IMR-90 (cell line): ENCODE measurements at regions not wholly inside any gene's neighbourhood (a gene's known extent, or its start where the extent isn't known, plus 50 kb on each side); places are given as distances from the start of the nearest gene placed in this dataset.

ENCODE experiments used
- ATAC-seq: fragments of 200-7000 bp; cut with Tn5 transposase; 2 replicates; pipeline ENCODE4 v1.9.1; 2020; ENCODE audit warnings: low read depth, mild to moderate bottlenecking, moderate library complexity
- BruUV-seq: library from RNA; stranded (reverse); fragments of 400-500 nt; replicated peaks from 2 replicates; lab custom pipeline; 2021; lab: Mats Ljungman, UMichigan
- CTCF ChIA-PET: fragments of 300-600 bp; formaldehyde crosslinking; extraction: SDS; loops from one replicate; lab custom pipeline; 2021; ENCODE audit warnings: antibody characterized with exemption; lab: Yijun Ruan, JAX
- POLR2A ChIA-PET: fragments of 300-600 bp; sonication (Branson Sonifier 250); formaldehyde crosslinking; loops from one replicate; lab custom pipeline; 2022; ENCODE audit warnings: antibody characterized with exemption; ENCODE audit not compliant: unreplicated experiment; lab: Charles Lee
- DNase-seq: peaks from one replicate; pipeline ENCODE4 v3.0.0; 2013
- H2AFZ ChIP-seq: replicated peaks from 2 replicates; pipeline ENCODE3; 2013; ENCODE audit warnings: low read length, mild to moderate bottlenecking; ENCODE audit not compliant: poor library complexity
- H2AK5ac ChIP-seq: 2 replicates; pipeline ENCODE4 v1.6.1; 2013; ENCODE audit warnings: low read depth, low read length, inconsistent platforms
- H2AK9ac ChIP-seq: replicated peaks from 2 replicates; pipeline ENCODE3; 2013; ENCODE audit warnings: mild to moderate bottlenecking, low read depth, low read length, moderate library complexity; ENCODE audit not compliant: poor library complexity
- H2BK120ac ChIP-seq: 2 replicates; pipeline ENCODE4 v1.6.1; 2013; ENCODE audit warnings: low read depth, low read length, inconsistent platforms
- H2BK15ac ChIP-seq: 3 replicates; pipeline ENCODE4 v1.6.1; 2013; ENCODE audit warnings: low read depth, low read length, inconsistent platforms
- H2BK20ac ChIP-seq: 2 replicates; pipeline ENCODE4 v1.6.1; 2013; ENCODE audit warnings: low read depth, mild to moderate bottlenecking, inconsistent platforms, low read length, moderate library complexity
- H2BK5ac ChIP-seq: 2 replicates; pipeline ENCODE4 v1.6.1; 2013; ENCODE audit warnings: mild to moderate bottlenecking, low read depth, low read length, inconsistent platforms; ENCODE audit not compliant: poor library complexity, severe bottlenecking
- H3K14ac ChIP-seq: replicated peaks from 2 replicates; pipeline ENCODE4 v1.6.1; 2013; ENCODE audit warnings: low read depth, low read length, inconsistent platforms
- H3K18ac ChIP-seq: 2 replicates; pipeline ENCODE4 v1.6.1; 2013; ENCODE audit warnings: low read depth, low read length, control low read depth
- H3K23ac ChIP-seq: 2 replicates; pipeline ENCODE4 v1.6.1; 2013; ENCODE audit warnings: low read depth, low read length, inconsistent platforms
- H3K27ac ChIP-seq: 2 replicates; pipeline ENCODE4 v1.5.1; 2013; ENCODE audit warnings: mild to moderate bottlenecking, control low read depth, low read length; ENCODE audit not compliant: insufficient read depth
- H3K27me3 ChIP-seq: 2 replicates; pipeline ENCODE4 v1.6.1; 2013; ENCODE audit warnings: low read length; ENCODE audit not compliant: control insufficient read depth, insufficient read depth
- H3K36me3 ChIP-seq: 2 replicates; pipeline ENCODE4 v1.6.1; 2013; ENCODE audit warnings: low read length, mixed read lengths; ENCODE audit not compliant: control insufficient read depth, insufficient read depth
- H3K4ac ChIP-seq: 2 replicates; pipeline ENCODE4 v1.6.1; 2013; ENCODE audit warnings: low read depth, low read length, inconsistent platforms
- H3K4me1 ChIP-seq: 2 replicates; pipeline ENCODE4 v1.6.1; 2013; ENCODE audit warnings: low read length, mixed read lengths; ENCODE audit not compliant: control insufficient read depth, insufficient read depth
- H3K4me2 ChIP-seq: 2 replicates; pipeline ENCODE4 v1.6.1; 2013; ENCODE audit warnings: low read depth, mild to moderate bottlenecking, control low read depth, low read length, moderate library complexity
- H3K4me3 ChIP-seq: 2 replicates; pipeline ENCODE4 v1.5.1; 2013; ENCODE audit warnings: low read depth, mild to moderate bottlenecking, control low read depth, low read length, moderate library complexity; ENCODE audit not compliant: insufficient read depth
- H3K56ac ChIP-seq: 2 replicates; pipeline ENCODE4 v1.6.1; 2013; ENCODE audit warnings: low read length, inconsistent platforms; ENCODE audit not compliant: insufficient read depth; ENCODE audit errors: extremely low read depth
- H3K79me1 ChIP-seq, 2 experiments: 2 replicates each; pipeline ENCODE4 v1.6.1; 2013; ENCODE audit warnings: low read length in 2 of 2, inconsistent platforms in 1 of 2, low read depth in 1 of 2
- H3K9ac ChIP-seq: 2 replicates; pipeline ENCODE4 v1.6.1; 2013; ENCODE audit warnings: low read depth, low read length, control low read depth
- H3K9me1 ChIP-seq: 2 replicates; pipeline ENCODE4 v1.6.1; 2013; ENCODE audit warnings: low read length, inconsistent platforms; ENCODE audit not compliant: insufficient read depth
- H3K9me3 ChIP-seq: 2 replicates; pipeline ENCODE4 v1.6.1; 2013; ENCODE audit warnings: low read length; ENCODE audit not compliant: control insufficient read depth, insufficient read depth
- H4K20me1 ChIP-seq: 2 replicates; pipeline ENCODE4 v1.6.1; 2013; ENCODE audit warnings: low read length, inconsistent platforms; ENCODE audit not compliant: insufficient read depth
- H4K5ac ChIP-seq: 2 replicates; pipeline ENCODE4 v1.6.1; 2013; ENCODE audit warnings: mild to moderate bottlenecking, low read depth, low read length, control low read depth
- H4K8ac ChIP-seq, 2 experiments: 2 replicates each; pipeline ENCODE4 v1.6.1; 2013; ENCODE audit warnings: low read depth in 2 of 2, low read length in 2 of 2, control low read depth in 1 of 2, inconsistent platforms in 1 of 2
- H4K91ac ChIP-seq: 2 replicates; pipeline ENCODE4 v1.6.1; 2013; ENCODE audit warnings: low read depth, low read length, inconsistent platforms; ENCODE audit not compliant: insufficient read depth
- CEBPB ChIP-seq: IDR thresholded peaks from 2 replicates; pipeline ENCODE4 v1.6.1; 2012; ENCODE audit warnings: low read depth, low read length, improper control_type of control experiment
- CHD1 ChIP-seq: IDR thresholded peaks from 2 replicates; pipeline ENCODE4 v1.6.1; 2012; ENCODE audit warnings: low read depth, low read length, improper control_type of control experiment
- CTCF ChIP-seq: conservative IDR thresholded peaks from 2 replicates; pipeline ENCODE4 v1.5.1; 2012; ENCODE audit warnings: mild to moderate bottlenecking, low read depth, low read length, improper control_type of control experiment
- ELK1 ChIP-seq: fragments of 150-350 bp; IDR thresholded peaks from 2 replicates; pipeline ENCODE4 v1.6.1; 2016; ENCODE audit warnings: low read depth, mild to moderate bottlenecking, low read length, moderate library complexity, borderline replicate concordance
- MAZ ChIP-seq: IDR thresholded peaks from 2 replicates; pipeline ENCODE4 v1.6.1; 2012; ENCODE audit warnings: low read depth, mild to moderate bottlenecking, low read length, improper control_type of control experiment, moderate library complexity, borderline replicate concordance
- MXI1 ChIP-seq: IDR thresholded peaks from 2 replicates; pipeline ENCODE4 v1.6.1; 2012; ENCODE audit warnings: low read depth, mild to moderate bottlenecking, low read length, moderate library complexity, borderline replicate concordance
- POLR2A ChIP-seq: IDR thresholded peaks from 2 replicates; pipeline ENCODE4 v1.6.1; 2012; ENCODE audit warnings: mild to moderate bottlenecking, low read depth, low read length
- RAD21 ChIP-seq: IDR thresholded peaks from 2 replicates; pipeline ENCODE4 v1.6.1; 2012; ENCODE audit warnings: low read length, improper control_type of control experiment
- RCOR1 ChIP-seq: IDR thresholded peaks from 2 replicates; pipeline ENCODE4 v1.6.1; 2012; ENCODE audit warnings: mild to moderate bottlenecking, low read length, improper control_type of control experiment; ENCODE audit not compliant: insufficient replicate concordance
- RFX5 ChIP-seq: IDR thresholded peaks from 2 replicates; pipeline ENCODE4 v1.8.0; 2012; ENCODE audit warnings: low read depth, mild to moderate bottlenecking, low read length, moderate library complexity
- SMC3 ChIP-seq: fragments of 150-350 bp; IDR thresholded peaks from 2 replicates; pipeline ENCODE4 v1.6.1; 2016; ENCODE audit warnings: low read depth, mild to moderate bottlenecking, antibody characterized with exemption, low read length, moderate library complexity
- WGBS, 2 experiments: methylation state at CpG; one replicate each; pipeline versions ENCODE4 v1.1.5 to v1.1.7; 2013; ENCODE audit warnings: missing lambda C conversion rate in 2 of 2; ENCODE audit not compliant: insufficient read length in 1 of 2; ENCODE audit errors: extremely low coverage in 2 of 2; 5-methylcytosine and 5-hydroxymethylcytosine counted together
- dilution Hi-C: fragments of 300-500 bp; cut with HindIII; formaldehyde crosslinking; loops from one replicate; pipeline ENCODE4 v1.14.3; 2018; ENCODE audit warnings: low sequenced_read_pairs; ENCODE audit not compliant: unreplicated experiment
- in situ Hi-C: fragments of 300-500 bp; cut with MboI; formaldehyde crosslinking; loops from 3 replicates; pipeline ENCODE4 v1.14.3; 2019; ENCODE audit warnings: low sequenced_read_pairs, inconsistent platforms, mixed read lengths
- intact Hi-C: fragments of 100-400 bp; cut with micrococcal nuclease; formaldehyde crosslinking; loops from 2 replicates; pipeline ENCODE4 v1.10.0; 2022

GRCh38 chr2:48841126-48841525 lies 85.6 kb upstream of the LHCGR start:
- no peak overlapping the region for H3K56ac ChIP-seq
- no TSS peak for BruUV-seq
- peak overlapping the region; percentile 65 for H2AFZ ChIP-seq
- H3K4me3 ChIP-seq, result no peak overlapping the region
- peaks cover 6% of the 10 kb centered on the region for H3K4me1 ChIP-seq
- no peaks in the 10 kb centered on the region for H3K36me3 ChIP-seq
- dilution Hi-C loops (no loop called here), in situ Hi-C loops (no loop called here), intact Hi-C loops (no loop called here)
- peak overlapping the region in 1 of 2 experiments; percentile 4; a peak in 1 of 4 replicates for H4K8ac ChIP-seq
- no peak overlapping the region; the same call in 1 of the 2 replicates for H2AK5ac ChIP-seq
- peak overlapping the region; percentile 70; the same call in 1 of the 2 replicates for H3K14ac ChIP-seq
- peak overlapping the region; percentile 5 for H2BK5ac ChIP-seq
- no CpG with 5 or more reads among the region's 2 CpGs for WGBS, 2 experiments
- no peaks in the 10 kb centered on the region for H3K27me3 ChIP-seq
- H2BK15ac ChIP-seq, result no peak overlapping the region
- H2BK20ac ChIP-seq, result peak overlapping the region; percentile 74
- peaks cover 2% of the 10 kb centered on the region; the same call in 1 of the 2 replicates for H3K9me3 ChIP-seq
- H3K4ac ChIP-seq, result peak overlapping the region; percentile 52
- peaks cover 11% of the 10 kb centered on the region for H3K9me1 ChIP-seq
- POLR2A ChIA-PET, result no interaction called here
- H3K9ac ChIP-seq, result no peak overlapping the region
- H3K4me2 ChIP-seq, result no peak overlapping the region
- H4K20me1 ChIP-seq, result no peaks in the 10 kb centered on the region
- DNase-seq, result no peak
- no peaks in the 10 kb centered on the region for H3K79me1 ChIP-seq
- peak overlapping the region; percentile 9; the same call in 1 of the 2 replicates for H3K18ac ChIP-seq
- peak overlapping the region; percentile 74; the same call in 1 of the 2 replicates for H4K5ac ChIP-seq
- peak overlapping the region; percentile 45 for H2AK9ac ChIP-seq
- peak overlapping the region; percentile 83 for H2BK120ac ChIP-seq
- H4K91ac ChIP-seq, result peak overlapping the region; percentile 73
- CTCF ChIA-PET, result no interaction called here
- no peak overlapping the region for H3K27ac ChIP-seq
- TF ChIP-seq CTCF (no peak), ELK1 (no peak), POLR2A (no peak), CHD1 (no peak), RCOR1 (no peak), RAD21 (no peak), RFX5 (no peak), MXI1 (no peak), CEBPB (no peak), MAZ (no peak), SMC3 (no peak)
- ATAC-seq, result no peak
- peak overlapping the region; percentile 42; the same call in 1 of the 2 replicates for H3K23ac ChIP-seq
